ENCODE measurements at regions not wholly inside any gene's neighbourhood (a gene's known extent, or its start where the extent isn't known, plus 50 kb on each side); places are given as distances from the start of the nearest gene placed in this dataset.

DNA sequence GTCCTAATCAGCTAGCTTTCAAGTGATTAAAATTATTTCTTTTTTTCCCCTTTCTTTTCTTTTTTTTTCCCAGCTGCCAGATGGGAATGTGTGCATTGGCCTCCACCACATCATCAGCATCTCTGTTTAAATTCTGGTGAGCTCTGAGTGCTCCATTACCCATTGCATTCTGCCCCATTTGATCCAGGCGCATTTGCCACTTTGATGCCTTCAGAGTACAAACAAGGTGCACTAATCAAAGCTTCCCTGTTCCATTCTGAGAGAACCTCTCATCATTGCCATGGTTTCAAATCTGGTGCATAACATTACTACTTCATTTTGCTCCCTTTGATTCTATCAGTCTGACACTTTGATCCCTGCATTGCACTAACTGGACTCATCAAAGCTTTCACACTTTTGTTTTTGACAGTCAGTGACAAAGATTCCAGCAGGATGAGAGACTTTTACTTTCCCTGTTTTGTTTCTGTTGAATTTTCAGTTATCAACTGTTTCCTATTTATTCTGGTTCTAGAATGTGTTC, 238.8 kb upstream of the PCDH10 start:
- DNase-seq: no peak

DNA sequence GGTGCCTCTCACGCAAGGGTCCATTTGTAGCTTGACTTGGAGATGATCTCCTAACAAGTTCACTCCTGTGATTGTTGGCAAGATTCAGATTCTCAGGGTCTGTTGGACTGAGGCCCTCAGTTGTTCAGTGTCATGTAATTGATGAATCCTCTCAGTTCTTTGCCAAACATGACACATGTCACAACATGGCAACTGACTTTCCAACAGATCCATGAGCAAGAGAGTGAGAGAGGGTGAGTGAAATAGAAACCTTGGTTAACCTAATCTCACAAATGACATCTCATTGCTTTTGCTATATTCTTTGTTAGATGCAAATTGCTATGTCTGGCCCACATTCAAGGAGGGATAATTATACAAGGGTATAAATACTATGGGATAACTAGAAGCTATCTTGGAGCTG, 231.0 kb upstream of the PCDH10 start:
- no peak for DNase-seq

DNA sequence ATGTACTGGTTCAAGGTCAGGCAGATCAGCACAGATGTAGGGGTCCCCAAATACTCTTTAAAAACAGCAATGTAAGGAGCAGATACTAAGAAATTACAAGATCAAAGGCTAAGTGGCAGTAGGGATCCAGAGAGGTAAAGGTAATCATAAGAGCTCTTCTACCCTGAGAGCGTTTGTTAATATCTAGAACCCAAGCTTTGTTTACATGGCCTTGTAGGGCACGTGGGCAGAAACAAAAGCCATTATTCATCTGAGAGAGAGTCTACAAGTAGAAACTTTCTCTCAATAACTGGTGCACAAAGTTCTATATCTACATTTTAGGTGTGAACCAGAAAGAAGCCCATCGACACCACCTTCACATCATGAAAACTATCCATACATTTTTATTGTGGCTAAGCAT, 225.6 kb upstream of the PCDH10 start:
- DNase-seq: no peak

DNA sequence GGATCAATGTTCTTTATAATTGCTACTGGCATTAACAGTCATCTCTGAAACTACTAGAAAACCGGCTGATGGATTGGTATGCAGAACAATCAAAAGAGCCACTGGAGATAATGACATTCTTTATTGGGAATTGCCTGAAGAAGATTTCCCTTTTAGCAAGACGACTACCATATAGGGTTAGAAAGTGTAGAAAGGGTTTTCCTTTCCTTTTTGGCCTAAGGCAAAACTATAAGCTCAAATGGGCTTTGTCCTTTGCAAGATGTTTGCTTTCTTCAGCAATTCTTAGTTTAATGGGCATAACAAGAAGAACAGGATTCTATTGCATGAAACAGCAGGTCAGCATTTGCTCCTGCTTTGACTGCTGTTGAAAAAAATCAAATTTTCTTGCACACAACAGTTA, 214.2 kb upstream of the PCDH10 start:
- no peak for DNase-seq

DNA sequence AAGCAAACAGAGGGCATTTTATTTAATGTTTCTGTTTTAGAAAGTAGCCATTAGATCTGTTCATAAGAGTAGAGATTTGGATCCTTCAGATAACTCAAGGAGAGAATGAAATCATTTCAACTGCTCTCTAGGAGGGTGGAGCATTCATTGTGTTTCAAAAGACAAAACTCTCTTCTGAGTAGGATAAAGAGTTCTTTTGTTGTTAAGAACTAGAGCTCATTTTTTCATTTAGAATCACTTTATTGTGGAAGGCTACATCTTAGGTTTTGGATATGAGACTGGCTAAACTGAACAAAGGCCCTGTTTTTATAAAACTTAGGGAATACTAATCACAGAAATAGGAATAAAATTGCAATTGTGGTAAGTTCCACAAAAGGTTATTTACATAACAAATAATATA, 193.9 kb upstream of the PCDH10 start:
- no peak for DNase-seq

DNA sequence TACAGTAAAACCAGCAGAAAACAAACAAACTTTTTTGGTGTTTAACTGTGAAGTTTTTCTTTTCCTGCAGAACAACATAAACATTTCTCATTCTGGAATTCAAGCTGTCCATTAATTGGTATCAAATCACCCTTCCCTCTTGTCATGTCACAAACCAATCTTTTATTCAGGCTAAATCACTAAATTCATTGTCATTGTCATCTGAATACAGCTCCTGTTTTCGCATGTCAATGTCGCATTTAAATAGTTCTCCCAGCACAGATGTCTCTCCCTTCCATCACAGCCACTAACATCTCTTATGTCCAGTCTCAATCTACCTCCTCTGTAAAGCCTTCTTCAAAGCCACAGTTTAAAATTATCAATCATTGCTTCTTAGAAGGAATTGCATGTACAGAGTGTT, 192.1 kb upstream of the PCDH10 start:
- no peak for DNase-seq

DNA sequence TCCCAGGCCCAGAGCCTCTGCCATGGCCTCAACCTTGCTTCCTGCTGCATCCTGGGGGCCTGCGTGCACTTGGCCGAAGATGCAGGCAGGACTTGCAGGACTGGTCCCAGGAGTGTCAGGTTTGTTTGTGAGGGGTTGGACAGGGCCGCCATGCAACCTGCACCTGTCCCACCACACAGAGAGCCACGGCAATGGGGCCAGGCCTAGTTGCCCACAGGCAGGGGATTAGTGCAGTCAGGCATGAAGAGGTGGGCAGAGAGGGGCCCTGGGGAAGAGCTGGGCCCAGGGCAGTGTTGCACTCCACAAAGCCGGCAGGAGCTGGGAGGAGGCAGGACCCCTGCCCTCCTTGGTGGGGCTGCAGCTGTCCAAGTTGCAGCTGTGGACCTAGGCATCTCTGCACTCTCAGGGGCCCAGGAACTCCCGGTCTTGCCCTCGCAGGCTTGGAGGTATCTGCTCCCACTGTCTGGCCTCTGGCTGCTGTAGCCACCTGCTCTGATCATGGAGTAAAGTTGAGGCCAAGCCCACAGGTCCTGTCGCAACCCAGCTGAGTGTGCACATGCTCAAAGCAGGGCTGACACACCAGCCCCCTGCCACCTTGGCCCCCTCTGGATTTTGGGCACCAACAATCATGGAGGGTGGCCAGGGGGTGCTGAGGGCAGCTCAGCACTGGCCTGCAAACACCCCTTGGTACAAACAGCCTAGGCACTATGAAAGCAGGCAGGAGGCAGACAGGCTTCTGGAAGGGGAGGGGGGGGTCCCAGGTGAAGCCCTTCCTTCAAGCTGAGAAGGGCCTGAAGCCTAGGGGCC, 190.4 kb upstream of the PCDH10 start:
- no peak for DNase-seq

DNA sequence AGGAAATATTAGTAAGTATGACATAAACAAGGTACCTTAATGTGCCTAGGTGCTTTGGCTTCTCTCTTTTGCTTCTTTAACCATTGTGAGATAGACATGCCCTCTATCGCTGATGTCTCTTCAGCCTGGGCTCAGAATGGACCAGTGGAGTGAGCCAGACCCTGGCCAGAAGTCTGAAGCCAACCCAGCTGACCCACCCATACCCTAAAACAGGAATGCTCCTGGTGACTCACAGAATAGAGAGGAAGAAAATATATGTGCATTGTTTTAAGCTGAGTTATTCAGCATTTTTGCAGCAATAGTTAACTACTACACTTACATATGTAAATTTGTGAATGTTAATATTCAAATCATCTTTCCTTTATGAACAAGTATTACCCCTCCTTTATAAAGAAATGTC, 167.5 kb upstream of the PCDH10 start:
- DNase-seq: no peak

DNA sequence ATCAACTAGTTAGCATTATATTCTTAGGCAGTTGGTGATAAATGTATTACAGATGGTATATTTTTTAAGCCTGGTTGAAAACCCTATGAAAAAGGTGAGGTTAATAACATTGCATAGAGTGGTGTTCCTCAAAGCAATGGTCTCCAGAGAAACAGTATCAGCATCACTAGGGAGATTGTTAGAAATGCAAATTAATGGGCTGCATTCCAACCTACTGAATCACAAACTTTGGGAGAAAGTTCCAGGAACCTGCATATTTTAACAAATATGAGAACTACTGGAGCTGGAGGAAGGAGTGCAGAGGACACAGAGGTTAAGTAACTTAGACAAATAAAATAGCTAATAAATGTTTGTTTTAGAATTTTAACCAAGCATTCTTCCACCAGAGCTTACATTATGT, 166.9 kb upstream of the PCDH10 start:
- no peak for DNase-seq

DNA sequence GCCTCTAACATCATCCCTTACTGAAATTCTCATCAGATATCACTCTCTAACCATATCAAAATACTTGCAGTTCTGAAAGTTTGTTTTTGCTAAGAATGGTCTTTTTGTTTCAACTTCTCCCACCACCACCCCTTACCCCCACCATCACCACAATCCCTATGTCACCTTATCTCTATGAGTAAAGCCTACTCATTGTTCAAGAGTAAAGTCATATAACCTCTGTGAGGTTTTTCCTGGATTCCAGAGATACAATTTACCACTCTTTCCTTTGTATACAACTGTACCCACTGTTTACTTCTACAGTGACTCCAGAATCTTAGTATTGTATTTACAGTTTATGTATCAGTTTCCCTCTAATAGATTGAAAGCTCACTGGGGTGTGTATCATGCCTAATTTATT, 158.0 kb upstream of the PCDH10 start:
- DNase-seq: no peak

DNA sequence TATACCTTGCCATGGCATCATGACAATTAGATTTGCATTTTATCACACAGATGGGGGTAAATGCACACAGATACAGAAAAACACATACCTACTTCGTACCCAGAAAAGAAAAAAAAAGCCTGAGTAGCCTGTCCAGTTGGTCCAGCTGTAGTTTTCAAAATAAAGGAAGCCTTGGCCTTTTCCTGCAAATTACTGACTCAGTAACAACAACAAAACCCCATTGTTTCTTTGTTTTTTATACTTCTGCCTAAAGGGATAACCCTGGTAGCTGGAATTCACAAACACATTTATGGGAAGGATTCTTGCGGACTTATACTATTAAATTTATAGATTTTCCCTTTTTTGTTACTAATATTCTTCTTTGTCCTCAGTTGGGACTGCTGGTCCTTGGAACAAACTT, 156.4 kb upstream of the PCDH10 start:
- DNase-seq: no peak

DNA sequence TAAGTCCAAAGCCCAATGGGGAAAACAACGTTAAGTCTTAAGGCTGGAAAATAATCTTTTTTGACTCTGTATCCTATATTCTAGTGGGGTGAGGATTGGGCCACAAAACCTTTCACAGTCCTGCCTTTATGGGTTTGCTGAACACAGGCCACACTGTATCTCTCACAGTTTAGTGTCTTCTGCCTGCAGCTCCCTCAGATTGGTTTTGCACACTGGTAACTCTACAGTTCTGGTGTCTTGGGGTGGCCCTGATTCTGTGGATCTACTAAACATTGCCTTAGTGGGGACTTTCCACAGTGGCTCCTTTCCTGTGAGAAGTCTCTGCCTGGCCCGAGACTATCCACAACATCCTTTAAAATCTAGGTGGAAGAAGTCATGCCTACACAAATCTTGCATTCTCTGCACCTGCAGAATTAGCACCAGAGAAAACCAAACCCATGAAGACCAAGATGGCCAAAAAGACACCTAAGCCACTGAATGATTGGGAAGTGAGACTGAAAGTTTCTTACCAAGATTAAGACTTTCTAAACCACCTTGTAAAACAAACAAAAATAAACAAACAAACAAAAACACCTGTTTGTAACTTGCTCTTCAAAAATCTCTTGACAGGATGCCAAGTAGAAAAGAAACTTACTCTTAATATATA, 150.4 kb upstream of the PCDH10 start:
- no peak for DNase-seq

DNA sequence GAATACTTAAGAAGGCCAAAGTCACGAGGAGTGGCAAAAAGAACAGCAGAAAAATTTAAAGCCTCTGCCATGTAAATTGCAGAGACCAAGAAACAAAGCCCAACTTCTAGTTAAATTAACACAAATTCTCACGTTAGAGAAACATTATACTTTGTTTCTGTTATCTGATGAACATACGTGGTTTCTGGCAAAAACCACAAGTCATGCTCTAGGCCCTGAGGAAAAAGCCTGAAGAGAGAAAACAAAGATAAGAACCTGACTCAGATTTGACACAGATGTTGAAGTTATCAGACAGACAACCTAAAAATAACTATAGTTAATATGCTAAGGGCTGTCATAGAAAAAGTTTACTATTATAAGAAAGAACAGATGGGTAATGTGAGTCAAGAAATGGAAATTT, 149.1 kb upstream of the PCDH10 start:
- no peak for DNase-seq

DNA sequence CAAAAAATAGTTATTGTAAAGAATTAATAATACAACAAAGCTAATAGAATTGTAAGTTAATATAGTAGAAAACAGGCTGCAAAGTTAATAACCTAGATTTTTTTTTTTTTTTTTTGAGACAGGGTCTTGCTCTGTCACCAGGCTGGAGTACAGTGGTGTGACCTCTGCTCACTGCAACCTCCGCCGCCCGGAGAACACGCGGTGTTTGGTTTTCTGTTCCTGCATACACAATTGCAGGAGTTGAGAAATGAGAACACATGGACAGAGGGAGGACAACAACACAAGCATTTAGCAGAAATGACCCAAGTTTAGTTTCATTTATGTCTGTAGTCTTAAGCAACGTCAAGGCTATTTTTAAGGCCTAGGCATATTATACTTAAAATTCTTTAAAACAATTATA, 145.9 kb upstream of the PCDH10 start:
- no peak for DNase-seq

DNA sequence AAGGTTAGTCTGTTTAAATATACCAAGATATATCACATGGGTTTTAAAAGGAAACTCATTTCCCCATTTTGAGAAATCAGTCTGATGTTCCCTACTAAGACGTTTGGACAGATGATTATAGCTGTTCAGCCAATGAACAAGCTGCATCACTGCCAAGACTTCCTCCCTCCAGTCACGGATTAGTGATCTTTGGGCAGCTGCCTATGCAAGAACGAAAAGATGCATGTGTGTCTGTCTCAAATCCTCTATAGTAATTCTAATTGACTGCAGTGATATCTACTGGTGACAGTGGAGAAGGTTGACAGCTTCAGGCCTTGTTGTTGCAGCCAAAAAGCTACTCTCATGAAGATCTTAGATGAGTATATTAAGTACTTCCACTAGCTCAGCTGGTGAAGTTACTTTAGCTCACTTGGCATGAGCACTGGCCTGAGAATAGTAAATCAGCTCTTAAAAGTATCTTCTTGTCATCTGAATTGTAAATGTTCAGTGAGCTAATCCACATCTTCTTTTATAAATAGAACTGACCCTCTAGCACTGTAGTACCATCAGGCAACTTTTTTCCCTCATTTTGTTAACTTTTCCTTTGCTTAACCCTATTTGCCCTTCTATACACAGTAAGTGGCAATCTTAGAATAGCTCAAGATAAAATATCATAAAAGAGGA, 134.5 kb upstream of the PCDH10 start:
- DNase-seq: no peak

DNA sequence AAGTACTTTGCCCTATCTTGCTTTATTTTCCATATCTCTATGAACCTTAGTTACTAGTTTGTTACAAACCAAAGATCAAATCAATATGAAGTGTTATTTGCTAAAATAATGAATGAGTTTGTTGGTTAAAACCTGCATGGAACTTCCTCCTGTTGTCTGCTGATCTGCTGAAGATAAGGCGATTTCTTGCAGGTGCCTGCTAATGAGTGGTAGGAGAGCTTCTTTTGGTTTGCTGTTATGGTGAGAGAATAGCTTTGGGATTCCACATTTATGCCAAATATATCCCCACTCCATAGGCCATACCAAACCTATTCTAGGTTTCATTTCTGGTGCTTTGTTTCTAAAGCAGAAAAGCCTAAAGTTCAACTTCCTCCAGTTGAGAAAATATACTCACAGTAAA, 103.8 kb upstream of the PCDH10 start:
- no peak for DNase-seq

DNA sequence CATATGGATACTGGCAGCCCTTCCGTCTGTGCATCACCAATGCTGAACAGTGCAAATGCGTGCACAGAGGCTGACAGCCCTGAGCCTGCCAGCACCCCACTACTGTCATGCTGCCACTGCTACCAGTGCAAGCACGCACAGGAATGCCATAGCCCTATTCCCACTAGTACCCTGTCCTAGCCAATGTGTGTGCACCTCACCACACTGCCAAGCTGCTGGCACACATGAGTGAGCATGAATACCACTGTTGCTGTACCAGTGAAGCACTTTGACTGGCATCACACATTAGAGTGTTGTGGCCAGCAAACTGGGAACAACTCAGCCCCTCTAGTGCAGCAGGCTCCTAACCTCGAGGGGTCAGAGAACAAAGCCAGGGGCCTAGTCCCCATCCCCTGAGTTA, 102.9 kb upstream of the PCDH10 start:
- no peak for DNase-seq

DNA sequence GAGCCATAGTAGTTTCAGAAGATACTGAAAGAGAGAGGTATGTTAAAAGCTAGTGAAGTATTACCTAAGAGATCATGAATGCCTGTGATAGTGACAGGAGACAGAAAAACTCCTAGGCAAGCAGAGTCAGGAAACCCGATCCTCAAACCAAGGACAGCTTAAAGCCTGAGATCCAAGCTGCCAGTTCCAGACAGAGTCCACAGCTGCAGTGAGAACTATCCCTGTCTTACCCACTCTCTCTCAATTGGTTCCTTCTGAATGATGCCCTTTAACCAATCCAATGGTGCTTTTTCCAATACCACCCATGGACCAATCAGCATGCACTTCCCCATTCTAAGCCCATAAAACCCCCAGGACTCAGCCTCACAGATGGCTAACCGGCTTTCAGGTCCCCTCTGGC, 90.4 kb upstream of the PCDH10 start:
- DNase-seq: no peak

DNA sequence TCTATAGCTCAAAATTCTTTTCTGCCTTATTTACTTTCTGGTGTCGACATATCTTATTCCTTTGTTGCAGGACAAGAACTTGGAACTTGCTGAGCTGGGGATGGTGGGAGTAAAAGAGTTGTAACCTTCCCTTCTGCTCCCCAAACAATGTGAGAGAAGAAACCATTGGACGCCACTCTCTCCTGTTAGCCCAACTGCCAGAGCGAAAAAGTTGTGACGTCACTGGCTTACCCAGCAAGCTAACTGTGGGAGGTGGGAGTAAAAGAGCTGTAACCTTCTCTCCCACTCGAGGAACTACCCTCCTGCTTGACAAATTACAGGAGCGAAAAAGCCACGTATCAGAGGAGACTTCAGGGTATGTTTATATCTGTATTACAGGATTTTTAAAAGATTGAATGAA, 90.0 kb upstream of the PCDH10 start:
- DNase-seq: no peak

DNA sequence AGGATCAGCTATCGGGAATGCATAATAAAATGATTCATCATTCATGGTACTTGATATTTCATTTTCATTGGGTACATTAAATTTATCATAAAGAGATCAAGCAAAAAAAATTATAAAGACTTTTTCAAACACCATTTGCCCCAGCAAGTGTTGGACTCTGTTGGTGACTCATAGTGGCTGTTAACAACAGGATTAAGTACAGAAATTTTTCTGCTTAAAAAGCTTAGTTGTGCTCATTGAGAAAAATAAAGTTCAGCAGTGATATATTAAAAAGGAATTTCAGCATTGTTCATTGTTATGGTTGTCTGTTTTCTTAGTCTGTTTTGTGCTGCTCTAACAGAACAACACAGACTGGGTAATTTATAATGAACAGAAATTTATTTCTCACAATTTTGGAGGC, 86.2 kb upstream of the PCDH10 start:
- DNase-seq: no peak

DNA sequence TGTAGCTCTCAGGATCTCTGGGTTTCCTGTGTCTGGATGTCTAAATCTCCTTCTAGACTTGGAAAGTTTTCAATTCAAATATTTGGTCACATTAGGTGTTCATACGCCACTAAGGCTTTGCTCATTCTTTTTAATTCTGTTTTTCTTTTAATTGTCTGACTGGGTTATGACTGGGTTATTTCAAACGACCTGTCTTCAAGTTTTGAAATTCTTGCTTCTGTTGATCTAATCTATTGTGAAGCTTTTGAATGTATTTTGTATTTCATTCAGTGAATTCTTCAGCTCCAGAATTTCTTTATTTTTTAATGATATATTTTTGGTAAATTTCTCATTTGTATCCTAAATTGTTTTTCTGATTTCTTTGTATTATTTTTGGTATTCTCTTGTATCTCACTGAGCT, 81.0 kb upstream of the PCDH10 start:
- no peak for DNase-seq

DNA sequence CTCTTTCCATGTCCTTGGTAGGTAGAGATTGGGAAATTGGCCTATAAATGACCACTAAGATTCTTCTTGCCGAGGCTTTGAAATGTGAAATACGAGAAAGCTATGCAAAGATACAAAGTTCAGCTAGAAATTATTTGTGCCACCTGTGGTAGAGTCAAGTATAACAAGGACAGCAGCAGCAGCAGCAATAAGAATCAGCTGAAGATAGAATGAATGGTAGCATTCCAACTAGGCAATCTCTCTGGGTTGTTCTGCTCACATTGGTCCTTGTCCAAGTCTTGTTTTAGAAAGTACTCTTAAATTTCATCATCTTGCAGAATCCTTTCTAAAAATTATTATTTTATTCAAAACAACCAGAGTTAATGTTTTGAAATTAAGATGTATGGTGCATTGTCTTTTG, 67.8 kb upstream of the PCDH10 start:
- no peak for DNase-seq

DNA sequence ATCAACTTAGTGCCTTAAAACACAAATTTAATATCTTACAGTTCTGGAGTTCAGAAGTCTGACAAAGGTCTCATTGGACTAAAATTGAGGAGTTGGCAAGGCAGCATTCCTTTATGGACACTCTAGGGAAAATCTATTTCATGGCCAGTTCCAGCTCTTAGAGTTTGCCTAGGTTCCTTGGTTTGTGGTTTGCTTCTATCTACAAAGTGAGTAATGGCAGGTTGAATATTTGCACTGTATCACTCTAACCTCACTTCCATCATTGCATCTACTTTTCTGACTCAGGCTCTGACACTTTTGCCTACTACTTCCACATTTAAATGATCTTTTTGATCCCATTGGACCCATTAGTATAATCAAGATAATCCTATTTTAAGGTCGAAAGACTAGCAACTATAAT, 64.7 kb upstream of the PCDH10 start:
- DNase-seq: no peak

DNA sequence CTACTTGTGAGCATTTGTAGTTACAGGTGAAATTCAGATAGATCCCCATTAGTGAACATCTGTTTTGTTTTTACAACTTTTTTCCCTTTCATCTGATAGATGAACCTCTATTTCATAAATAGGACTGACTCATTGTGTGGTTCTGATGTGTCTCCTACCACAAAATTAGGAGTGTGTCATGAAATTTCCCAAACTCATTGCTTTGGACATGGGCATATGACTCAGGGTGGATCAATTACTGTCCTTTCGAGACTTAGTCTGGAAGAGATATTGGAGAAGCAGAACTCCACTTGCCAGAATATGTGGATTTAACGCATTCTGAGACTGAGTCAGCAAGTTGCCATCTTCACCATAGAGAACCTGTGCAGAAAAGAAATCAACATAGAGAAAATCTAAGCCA, 53.5 kb upstream of the PCDH10 start:
- DNase-seq: no peak

Measured in NCI-H1417 treated with DMSO at 0.1 percent for 48 hours (cell line).